ENCODE measurements at regions not wholly inside any gene's neighbourhood (a gene's known extent, or its start where the extent isn't known, plus 50 kb on each side); places are given as distances from the start of the nearest gene placed in this dataset.

- H2BK15ac ChIP-seq (ENCODE audit: low read length), result no peak overlapping the region
- no peaks in the 10 kb centered on the region for H3K9me3 ChIP-seq (ENCODE audit: insufficient read depth in 2 of 2, low read depth in 1 of 2, low read length in 1 of 2)
- no peak overlapping the region for H2BK20ac ChIP-seq (ENCODE audit: low read length)
- no peak overlapping the region for H2AFZ ChIP-seq (ENCODE audit: low read length)
- DNase-seq (ENCODE audit: low read depth in 1 of 2, low spot score in 2 of 2) (no peak), FAIRE-seq (no peak)
- H3K4me2 ChIP-seq (ENCODE audit: insufficient read depth in 1 of 2, low read depth in 2 of 2, low read length in 2 of 2), result no peak overlapping the region
- H4K20me1 ChIP-seq (replicated peaks in 1 of 2; ENCODE audit: control insufficient read depth in 1 of 2, insufficient read depth in 2 of 2, low read length in 2 of 2), result no peaks in the 10 kb centered on the region
- H2BK120ac ChIP-seq (replicated peaks; ENCODE audit: low read depth, low read length), result no peak overlapping the region
- H3K27ac ChIP-seq (ENCODE audit: low read depth, low read length), result no peak overlapping the region
- H3K79me1 ChIP-seq (ENCODE audit: low read depth, low read length), result no peaks in the 10 kb centered on the region
- H4K5ac ChIP-seq (ENCODE audit: insufficient read length, low read depth, low read length), result no peak overlapping the region
- no peaks in the 10 kb centered on the region for H3K79me2 ChIP-seq (ENCODE audit: control insufficient read depth in 1 of 2, insufficient read depth in 2 of 2, low read length in 2 of 2)
- no peak overlapping the region for H3K4me3 ChIP-seq (ENCODE audit: extremely low read depth in 1 of 4, insufficient read depth in 2 of 4, low read depth in 3 of 4, low read length in 4 of 4)
- no peak overlapping the region for H3K4ac ChIP-seq (replicated peaks; ENCODE audit: insufficient read length, low read depth, low read length)
- no peaks in the 10 kb centered on the region for H3K27me3 ChIP-seq (replicated peaks in 1 of 4; ENCODE audit: control insufficient read depth in 3 of 4, extremely low read depth in 1 of 4, insufficient read depth in 3 of 4, low read length in 3 of 4)
- peaks cover 0 to 2% (median 0%) of the 10 kb centered on the region in 4 experiments; a peak in 1 of 7 replicates for H3K4me1 ChIP-seq (replicated peaks in 1 of 4; ENCODE audit: control insufficient read depth in 3 of 4, insufficient read depth in 4 of 4, low read length in 3 of 4)
- CTCF ChIA-PET (ENCODE audit: partially characterized antibody), result interaction anchor here (1.2 kb wide), 1 partner anchor 46 kb away, joined by 3 read pairs; no protein-coding TSS in a partner anchor
- no peaks in the 10 kb centered on the region for H3K23me2 ChIP-seq (ENCODE audit: low read depth, low read length)
- no peak overlapping the region for H2BK5ac ChIP-seq (ENCODE audit: low read depth, low read length)
- POLR2A ChIA-PET (ENCODE audit: partially characterized antibody), result no interaction called here
- no peak overlapping the region for H3K23ac ChIP-seq (ENCODE audit: insufficient read length)
- H3K18ac ChIP-seq (ENCODE audit: extremely low read depth, low read length), result no peak overlapping the region
- H2BK12ac ChIP-seq (ENCODE audit: low read depth, low read length), result no peak overlapping the region
- no peak overlapping the region for H3K14ac ChIP-seq (ENCODE audit: insufficient read length)
- no peak overlapping the region for H4K91ac ChIP-seq (replicated peaks; ENCODE audit: insufficient read length, low read length)
- 91% methylated on average over 5 of the region's 5 CpGs; no CpG with 5 or more reads in 1 of the 2 experiments for WGBS, 2 experiments (ENCODE audit: extremely low coverage in 1 of 2, insufficient coverage in 1 of 2, insufficient read length in 1 of 2, insufficient replicate concordance in 2 of 2, low coverage in 1 of 2, low lambda C conversion rate in 2 of 2, missing lambda C conversion rate in 1 of 2)
- H2AK5ac ChIP-seq (ENCODE audit: low read depth, low read length), result no peak overlapping the region
- no peak overlapping the region for H3K56ac ChIP-seq (replicated peaks; ENCODE audit: insufficient read length, low read depth, low read length)
- no peaks in the 10 kb centered on the region for H3K36me3 ChIP-seq (ENCODE audit: control insufficient read depth in 2 of 4, insufficient read depth in 4 of 4, low read length in 3 of 4)
- H4K8ac ChIP-seq (ENCODE audit: extremely low read depth, insufficient read depth, low read length), result no peak overlapping the region
- no peak overlapping the region for H3K9ac ChIP-seq (replicated peaks in 1 of 4; ENCODE audit: extremely low read depth in 1 of 4, low read depth in 3 of 4, low read length in 3 of 4)
- TF ChIP-seq SIX5 (IDR thresholded peaks at IDR 0.05; ENCODE audit: low read depth, low read length) (no peak), ASH2L (IDR thresholded peaks at IDR 0.05; ENCODE audit: low read length) (no peak), CBX5 (IDR thresholded peaks at IDR 0.05; ENCODE audit: low read depth, low read length) (no peak), GTF2F1 (IDR thresholded peaks at IDR 0.05; ENCODE audit: borderline replicate concordance, low read depth, low read length) (no peak), SIRT6 (IDR thresholded peaks at IDR 0.05; ENCODE audit: low read length) (no peak), TEAD4 (IDR thresholded peaks at IDR 0.05; ENCODE audit: low read depth, low read length) (no peak), SRF (IDR thresholded peaks at IDR 0.05; ENCODE audit: low read depth, low read length) (no peak), RBBP5 (IDR thresholded peaks at IDR 0.05; ENCODE audit: borderline replicate concordance, low read depth, low read length) (no peak)
- TF ChIP-seq, protein P1, sequence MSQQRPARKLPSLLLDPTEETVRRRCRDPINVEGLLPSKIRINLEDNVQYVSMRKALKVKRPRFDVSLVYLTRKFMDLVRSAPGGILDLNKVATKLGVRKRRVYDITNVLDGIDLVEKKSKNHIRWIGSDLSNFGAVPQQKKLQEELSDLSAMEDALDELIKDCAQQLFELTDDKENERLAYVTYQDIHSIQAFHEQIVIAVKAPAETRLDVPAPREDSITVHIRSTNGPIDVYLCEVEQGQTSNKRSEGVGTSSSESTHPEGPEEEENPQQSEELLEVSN (IDR thresholded peaks at IDR 0.05), result no peak
Measured at GRCh38 chr5:62097361-62097760, 208.6 kb upstream of the KIF2A start.
